ENCODE measurements at regions not wholly inside any gene's neighbourhood (a gene's known extent, or its start where the extent isn't known, plus 50 kb on each side); places are given as distances from the start of the nearest gene placed in this dataset.
A peak's percentile ranks its signal among the peaks of the same experiment; 100 is the strongest.

DNA sequence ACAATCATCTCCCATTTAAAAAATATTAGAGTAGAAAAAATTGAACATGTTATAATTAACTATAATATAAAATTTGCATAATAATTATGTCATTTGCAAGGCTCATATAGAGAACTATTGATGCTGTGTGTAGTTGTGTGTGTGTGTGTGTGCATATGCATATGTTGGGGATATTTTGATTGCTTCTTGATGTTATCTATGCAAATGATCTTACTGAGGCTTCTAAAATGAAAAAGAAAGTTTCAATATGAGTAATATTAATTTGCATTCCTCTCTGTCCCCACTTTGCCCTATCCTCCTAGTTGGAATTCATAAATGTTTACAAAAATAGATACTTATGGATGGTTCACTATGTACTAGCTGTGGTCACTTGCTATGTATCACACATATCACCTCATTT, 523.3 kb downstream of the TRIB2 start:
- no peak for DNase-seq
- no peaks in the 10 kb centered on the region for H3K79me2 ChIP-seq (ENCODE audit: low read length)
- H3K9me2 ChIP-seq (replicated peaks; ENCODE audit: insufficient read depth, low read length), result no peaks in the 10 kb centered on the region
- no peaks in the 10 kb centered on the region for H3K36me3 ChIP-seq (replicated peaks; ENCODE audit: insufficient read depth, low read length)
- H4K20me1 ChIP-seq (ENCODE audit: insufficient read depth, low read length), result no peaks in the 10 kb centered on the region
- no peaks in the 10 kb centered on the region for H3K9me3 ChIP-seq (replicated peaks; ENCODE audit: insufficient read depth, low read length)
- H3K27me3 ChIP-seq (replicated peaks; ENCODE audit: insufficient read depth, low read length), result no peaks in the 10 kb centered on the region
- peaks cover 8% of the 10 kb centered on the region; the same call in 1 of the 2 replicates for H3K4me1 ChIP-seq (ENCODE audit: low read length)
- no peak for TF ChIP-seq EZH2 (optimal IDR thresholded peaks at IDR 0.05; ENCODE audit: low read depth, low read length)
- TF ChIP-seq, protein P1, sequence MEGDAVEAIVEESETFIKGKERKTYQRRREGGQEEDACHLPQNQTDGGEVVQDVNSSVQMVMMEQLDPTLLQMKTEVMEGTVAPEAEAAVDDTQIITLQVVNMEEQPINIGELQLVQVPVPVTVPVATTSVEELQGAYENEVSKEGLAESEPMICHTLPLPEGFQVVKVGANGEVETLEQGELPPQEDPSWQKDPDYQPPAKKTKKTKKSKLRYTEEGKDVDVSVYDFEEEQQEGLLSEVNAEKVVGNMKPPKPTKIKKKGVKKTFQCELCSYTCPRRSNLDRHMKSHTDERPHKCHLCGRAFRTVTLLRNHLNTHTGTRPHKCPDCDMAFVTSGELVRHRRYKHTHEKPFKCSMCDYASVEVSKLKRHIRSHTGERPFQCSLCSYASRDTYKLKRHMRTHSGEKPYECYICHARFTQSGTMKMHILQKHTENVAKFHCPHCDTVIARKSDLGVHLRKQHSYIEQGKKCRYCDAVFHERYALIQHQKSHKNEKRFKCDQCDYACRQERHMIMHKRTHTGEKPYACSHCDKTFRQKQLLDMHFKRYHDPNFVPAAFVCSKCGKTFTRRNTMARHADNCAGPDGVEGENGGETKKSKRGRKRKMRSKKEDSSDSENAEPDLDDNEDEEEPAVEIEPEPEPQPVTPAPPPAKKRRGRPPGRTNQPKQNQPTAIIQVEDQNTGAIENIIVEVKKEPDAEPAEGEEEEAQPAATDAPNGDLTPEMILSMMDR (IDR thresholded peaks at IDR 0.05; ENCODE audit: low read length), result no peak
- no peak for TF ChIP-seq EZH2phosphoT487 (IDR thresholded peaks at IDR 0.05; ENCODE audit: low read length)
- H3K27ac ChIP-seq (ENCODE audit: low read length), result no peak overlapping the region
- H3K4me3 ChIP-seq (ENCODE audit: low read length), result no peak overlapping the region
- H3K4me2 ChIP-seq (ENCODE audit: low read depth, low read length), result no peak overlapping the region
- H3K9ac ChIP-seq (ENCODE audit: low read length), result no peak overlapping the region
- no peaks in the 10 kb centered on the region for H3F3A ChIP-seq (ENCODE audit: insufficient read depth, low read length)
- no peak overlapping the region for H2AFZ ChIP-seq (ENCODE audit: low read length)

DNA sequence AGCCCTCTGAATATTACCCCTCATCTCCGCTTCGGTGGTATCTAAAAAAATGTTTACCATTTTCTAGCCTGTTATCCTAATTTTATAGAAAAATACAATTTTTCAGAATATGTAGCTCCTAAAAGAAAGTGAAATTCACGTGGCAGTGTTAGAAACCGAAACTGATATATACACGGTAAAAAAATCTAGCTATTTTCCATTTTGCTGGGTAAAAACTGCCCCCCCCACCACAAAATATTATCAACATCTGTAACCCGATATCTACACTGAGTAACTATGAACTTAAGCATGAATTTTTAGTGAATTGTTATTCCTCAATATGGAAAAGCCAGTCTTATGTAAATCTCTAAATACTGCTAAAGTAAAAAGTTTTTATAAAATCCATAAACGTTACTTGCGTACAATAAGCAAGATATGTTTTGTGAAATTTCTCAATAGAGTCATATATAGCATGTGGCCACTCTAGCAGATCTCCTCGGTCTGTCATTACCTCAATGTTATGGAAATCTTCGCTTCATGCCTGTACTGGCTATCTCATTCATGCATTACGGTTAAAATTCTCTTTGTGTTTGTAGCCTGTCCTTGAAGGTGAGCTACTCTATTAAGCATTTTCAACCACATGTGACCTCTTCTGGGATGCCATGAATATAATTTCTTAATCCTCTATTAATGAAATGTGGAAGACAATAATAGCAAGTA, 524.2 kb downstream of the TRIB2 start:
- peaks cover 8% of the 10 kb centered on the region; the same call in 1 of the 2 replicates for H3K4me1 ChIP-seq (ENCODE audit: low read length)
- no peaks in the 10 kb centered on the region for H4K20me1 ChIP-seq (ENCODE audit: insufficient read depth, low read length)
- no peaks in the 10 kb centered on the region for H3K36me3 ChIP-seq (replicated peaks; ENCODE audit: insufficient read depth, low read length)
- H3K4me2 ChIP-seq (ENCODE audit: low read depth, low read length), result peak overlapping the region; percentile 43
- no peak overlapping the region for H3K9ac ChIP-seq (ENCODE audit: low read length)
- no peaks in the 10 kb centered on the region for H3F3A ChIP-seq (ENCODE audit: insufficient read depth, low read length)
- DNase-seq, result peak; percentile 65
- H3K9me3 ChIP-seq (replicated peaks; ENCODE audit: insufficient read depth, low read length), result no peaks in the 10 kb centered on the region
- H2AFZ ChIP-seq (ENCODE audit: low read length), result no peak overlapping the region
- no peaks in the 10 kb centered on the region for H3K79me2 ChIP-seq (ENCODE audit: low read length)
- TF ChIP-seq EZH2phosphoT487 (IDR thresholded peaks at IDR 0.05; ENCODE audit: low read length), result no peak
- TF ChIP-seq EZH2 (optimal IDR thresholded peaks at IDR 0.05; ENCODE audit: low read depth, low read length), result no peak
- TF ChIP-seq, protein P1 (IDR thresholded peaks at IDR 0.05; ENCODE audit: low read length), result no peak
- H3K27me3 ChIP-seq (replicated peaks; ENCODE audit: insufficient read depth, low read length), result no peaks in the 10 kb centered on the region
- no peak overlapping the region for H3K4me3 ChIP-seq (ENCODE audit: low read length)
- no peak overlapping the region for H3K27ac ChIP-seq (ENCODE audit: low read length)
- no peaks in the 10 kb centered on the region for H3K9me2 ChIP-seq (replicated peaks; ENCODE audit: insufficient read depth, low read length)

DNA sequence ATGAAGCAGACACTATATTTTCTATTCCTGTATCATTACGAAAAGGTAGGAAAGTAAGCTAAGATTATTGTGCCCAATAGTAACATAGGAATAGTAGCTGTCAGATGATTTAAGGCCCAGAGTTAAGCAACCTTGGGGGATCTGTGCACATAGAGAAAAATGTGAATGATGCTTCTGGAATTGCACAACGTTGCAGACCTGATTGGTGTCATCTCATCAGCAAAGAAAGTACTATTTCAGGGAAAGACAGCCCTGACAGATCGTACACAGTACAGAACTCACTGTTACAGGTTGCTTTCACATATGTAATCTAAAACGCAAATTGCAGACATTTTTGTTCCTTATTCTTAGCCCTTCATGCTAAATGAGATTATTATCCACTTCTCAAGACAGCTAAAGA, 535.9 kb downstream of the TRIB2 start:
- TF ChIP-seq, protein P1 (IDR thresholded peaks at IDR 0.05; ENCODE audit: low read length), result no peak
- TF ChIP-seq EZH2 (optimal IDR thresholded peaks at IDR 0.05; ENCODE audit: low read depth, low read length) (no peak), EZH2phosphoT487 (IDR thresholded peaks at IDR 0.05; ENCODE audit: low read length) (no peak)
- Histone ChIP-seq H3K36me3 (replicated peaks; ENCODE audit: insufficient read depth, low read length) (no peaks in the 10 kb centered on the region), H3K9me2 (replicated peaks; ENCODE audit: insufficient read depth, low read length) (no peaks in the 10 kb centered on the region), H3K4me1 (ENCODE audit: low read length) (no peaks in the 10 kb centered on the region), H4K20me1 (ENCODE audit: insufficient read depth, low read length) (no peaks in the 10 kb centered on the region), H3K27ac (ENCODE audit: low read length) (no peak overlapping the region), H2AFZ (ENCODE audit: low read length) (no peak overlapping the region), H3K4me3 (ENCODE audit: low read length) (no peak overlapping the region), H3F3A (ENCODE audit: insufficient read depth, low read length) (no peaks in the 10 kb centered on the region), H3K27me3 (replicated peaks; ENCODE audit: insufficient read depth, low read length) (no peaks in the 10 kb centered on the region), H3K9ac (ENCODE audit: low read length) (no peak overlapping the region), H3K4me2 (ENCODE audit: low read depth, low read length) (no peak overlapping the region), H3K9me3 (replicated peaks; ENCODE audit: insufficient read depth, low read length) (no peaks in the 10 kb centered on the region), H3K79me2 (ENCODE audit: low read length) (no peaks in the 10 kb centered on the region)
- DNase-seq, result no peak
